Renal cortical epithelial cell (primary cell): ENCODE measurements at regions not wholly inside any gene's neighbourhood (a gene's known extent, or its start where the extent isn't known, plus 50 kb on each side); places are given as distances from the start of the nearest gene placed in this dataset.
A peak's percentile ranks its signal among the peaks of the same experiment; 100 is the strongest.

ENCODE experiments used
- DNase-seq: peaks from one replicate; pipeline ENCODE4 v3.0.0-alpha.2; 2011; ENCODE audit warnings: low read depth

GRCh38 chr18:73235491-73235890 lies 367.7 kb upstream of the NETO1 start:
- DNase-seq: peak; percentile 98

- no peak for DNase-seq
Observed at GRCh38 chr18:73232933-73233332, 365.1 kb upstream of the NETO1 start.

GRCh38 chr18:73220663-73221062 lies 352.9 kb upstream of the NETO1 start:
- DNase-seq: no peak

GRCh38 chr18:73218293-73218692 lies 350.5 kb upstream of the NETO1 start:
- no peak for DNase-seq

- no peak for DNase-seq
Observed at GRCh38 chr18:73214970-73215369, 347.2 kb upstream of the NETO1 start.

GRCh38 chr18:73212442-73212841 lies 344.7 kb upstream of the NETO1 start:
- no peak for DNase-seq

- DNase-seq: no peak
Observed at GRCh38 chr18:73201940-73202339, 334.2 kb upstream of the NETO1 start.

- DNase-seq: no peak
Observed at GRCh38 chr18:73199151-73199550, 331.4 kb upstream of the NETO1 start.

GRCh38 chr18:73189718-73190117 lies 321.9 kb upstream of the NETO1 start:
- no peak for DNase-seq

- peak; percentile 76 for DNase-seq
Observed at GRCh38 chr18:73168236-73168635, 300.4 kb upstream of the NETO1 start.

- peak; percentile 26 for DNase-seq
Observed at GRCh38 chr18:73164430-73164829, 296.6 kb upstream of the NETO1 start.

- DNase-seq: no peak
Observed at GRCh38 chr18:73163236-73163635, 295.4 kb upstream of the NETO1 start.

GRCh38 chr18:73156117-73156516 lies 288.3 kb upstream of the NETO1 start:
- DNase-seq: no peak

GRCh38 chr18:73153271-73153670 lies 285.5 kb upstream of the NETO1 start:
- no peak for DNase-seq

- DNase-seq: no peak
Observed at GRCh38 chr18:73151086-73151485, 283.3 kb upstream of the NETO1 start.

GRCh38 chr18:73150199-73150598 lies 282.4 kb upstream of the NETO1 start:
- DNase-seq: peak; percentile 11

- DNase-seq: no peak
Observed at GRCh38 chr18:73147590-73147989, 279.8 kb upstream of the NETO1 start.

- DNase-seq: no peak
Observed at GRCh38 chr18:73144030-73144429, 276.2 kb upstream of the NETO1 start.

- peak; percentile 62 for DNase-seq
Observed at GRCh38 chr18:73136134-73136533, 268.3 kb upstream of the NETO1 start.

- peak; percentile 63 for DNase-seq
Observed at GRCh38 chr18:73124175-73124574, 256.4 kb upstream of the NETO1 start.

- DNase-seq: no peak
Observed at GRCh38 chr18:73121207-73121606, 253.4 kb upstream of the NETO1 start.

- no peak for DNase-seq
Observed at GRCh38 chr18:73120626-73121025, 252.8 kb upstream of the NETO1 start.

- no peak for DNase-seq
Observed at GRCh38 chr18:73119574-73119973, 251.8 kb upstream of the NETO1 start.

- peak; percentile 81 for DNase-seq
Observed at GRCh38 chr18:73118121-73118816, 250.5 kb upstream of the NETO1 start.
